ENCODE measurements at regions not wholly inside any gene's neighbourhood (a gene's known extent, or its start where the extent isn't known, plus 50 kb on each side); places are given as distances from the start of the nearest gene placed in this dataset.

DNA sequence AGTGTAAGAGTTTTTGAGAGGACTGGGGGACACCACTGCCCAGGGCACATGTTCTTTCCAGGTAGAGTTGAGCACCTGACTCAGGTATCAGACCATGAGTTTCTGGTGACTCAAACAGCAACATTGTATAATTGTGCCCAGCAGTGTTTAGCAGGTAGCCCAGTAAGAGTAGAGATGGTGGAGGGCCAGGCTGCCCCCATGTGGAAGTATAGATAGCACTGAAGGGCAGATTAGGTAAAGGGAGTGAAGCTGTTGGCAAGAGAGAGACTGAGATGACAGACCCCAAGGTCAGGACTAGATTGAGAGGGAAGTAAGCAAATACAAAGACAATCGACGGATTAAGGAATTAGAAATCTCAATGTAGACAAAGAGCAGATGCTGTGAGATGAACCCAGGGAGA, 74.6 kb downstream of the TRIM42 start:
- TF ChIP-seq EP300 (IDR thresholded peaks at IDR 0.05) (no peak), POLR2A (IDR thresholded peaks at IDR 0.05) (no peak)
- TF ChIP-seq, protein P1, sequence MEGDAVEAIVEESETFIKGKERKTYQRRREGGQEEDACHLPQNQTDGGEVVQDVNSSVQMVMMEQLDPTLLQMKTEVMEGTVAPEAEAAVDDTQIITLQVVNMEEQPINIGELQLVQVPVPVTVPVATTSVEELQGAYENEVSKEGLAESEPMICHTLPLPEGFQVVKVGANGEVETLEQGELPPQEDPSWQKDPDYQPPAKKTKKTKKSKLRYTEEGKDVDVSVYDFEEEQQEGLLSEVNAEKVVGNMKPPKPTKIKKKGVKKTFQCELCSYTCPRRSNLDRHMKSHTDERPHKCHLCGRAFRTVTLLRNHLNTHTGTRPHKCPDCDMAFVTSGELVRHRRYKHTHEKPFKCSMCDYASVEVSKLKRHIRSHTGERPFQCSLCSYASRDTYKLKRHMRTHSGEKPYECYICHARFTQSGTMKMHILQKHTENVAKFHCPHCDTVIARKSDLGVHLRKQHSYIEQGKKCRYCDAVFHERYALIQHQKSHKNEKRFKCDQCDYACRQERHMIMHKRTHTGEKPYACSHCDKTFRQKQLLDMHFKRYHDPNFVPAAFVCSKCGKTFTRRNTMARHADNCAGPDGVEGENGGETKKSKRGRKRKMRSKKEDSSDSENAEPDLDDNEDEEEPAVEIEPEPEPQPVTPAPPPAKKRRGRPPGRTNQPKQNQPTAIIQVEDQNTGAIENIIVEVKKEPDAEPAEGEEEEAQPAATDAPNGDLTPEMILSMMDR (IDR thresholded peaks at IDR 0.05), result no peak

Data from gastroesophageal sphincter (tissue), 3 donors.